ENCODE measurements at regions not wholly inside any gene's neighbourhood (a gene's known extent, or its start where the extent isn't known, plus 50 kb on each side); places are given as distances from the start of the nearest gene placed in this dataset.
"Not testable (repeated sequence)": the region's sequence is repeated elsewhere in the genome, so short reads cannot be mapped to it uniquely, and the experiment has no call there.

DNA sequence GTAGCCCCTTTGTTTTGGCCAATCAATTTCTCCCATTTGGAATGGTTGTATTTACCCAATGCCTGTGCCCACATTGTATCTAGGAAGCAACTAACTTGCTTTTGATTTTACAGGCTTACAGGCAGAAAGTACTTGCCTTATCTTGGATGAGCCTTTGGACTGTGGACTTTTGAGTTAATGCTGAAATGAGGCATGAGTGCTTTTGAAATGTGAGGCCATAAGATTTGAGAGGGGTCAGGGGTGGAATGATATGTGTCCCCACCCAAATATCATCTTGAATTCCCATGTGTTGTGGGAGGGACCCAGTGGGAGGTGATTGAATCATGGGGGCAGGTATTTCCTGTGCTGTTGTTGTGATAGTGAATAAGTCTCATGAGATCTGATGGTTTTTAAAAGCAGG, 629.4 kb downstream of the RFPL4B start:
- TF ChIP-seq, protein P1, sequence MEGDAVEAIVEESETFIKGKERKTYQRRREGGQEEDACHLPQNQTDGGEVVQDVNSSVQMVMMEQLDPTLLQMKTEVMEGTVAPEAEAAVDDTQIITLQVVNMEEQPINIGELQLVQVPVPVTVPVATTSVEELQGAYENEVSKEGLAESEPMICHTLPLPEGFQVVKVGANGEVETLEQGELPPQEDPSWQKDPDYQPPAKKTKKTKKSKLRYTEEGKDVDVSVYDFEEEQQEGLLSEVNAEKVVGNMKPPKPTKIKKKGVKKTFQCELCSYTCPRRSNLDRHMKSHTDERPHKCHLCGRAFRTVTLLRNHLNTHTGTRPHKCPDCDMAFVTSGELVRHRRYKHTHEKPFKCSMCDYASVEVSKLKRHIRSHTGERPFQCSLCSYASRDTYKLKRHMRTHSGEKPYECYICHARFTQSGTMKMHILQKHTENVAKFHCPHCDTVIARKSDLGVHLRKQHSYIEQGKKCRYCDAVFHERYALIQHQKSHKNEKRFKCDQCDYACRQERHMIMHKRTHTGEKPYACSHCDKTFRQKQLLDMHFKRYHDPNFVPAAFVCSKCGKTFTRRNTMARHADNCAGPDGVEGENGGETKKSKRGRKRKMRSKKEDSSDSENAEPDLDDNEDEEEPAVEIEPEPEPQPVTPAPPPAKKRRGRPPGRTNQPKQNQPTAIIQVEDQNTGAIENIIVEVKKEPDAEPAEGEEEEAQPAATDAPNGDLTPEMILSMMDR (IDR thresholded peaks at IDR 0.05), result not testable (repeated sequence)
- not testable (repeated sequence) for TF ChIP-seq POLR2A, POLR2AphosphoS5 (IDR thresholded peaks at IDR 0.05)
